Ovary (tissue), 7 donors: ENCODE measurements at regions not wholly inside any gene's neighbourhood (a gene's known extent, or its start where the extent isn't known, plus 50 kb on each side); places are given as distances from the start of the nearest gene placed in this dataset.

ENCODE experiments used
- DNase-seq, 5 donors: peaks; one replicate each; pipeline ENCODE4 v3.0.0-alpha.2; 2019 to 2020
- H3K27ac ChIP-seq, 2 donors: fragments of 200-600 bp; one replicate each; pipeline versions ENCODE4 v1.5.1 to v1.8.0; 2019 to 2022
- H3K27me3 ChIP-seq: fragments of 200-600 bp; one replicate; pipeline ENCODE4 v1.8.0; 2022
- H3K36me3 ChIP-seq: fragments of 200-600 bp; sonication (generic); one replicate; pipeline ENCODE4 v1.5.1; 2019
- H3K4me1 ChIP-seq: one replicate; pipeline ENCODE4 v1.8.1; 2013; ENCODE audit warnings: mild to moderate bottlenecking, moderate library complexity; ENCODE audit not compliant: insufficient read depth
- H3K4me3 ChIP-seq: fragments of 200-600 bp; sonication (generic); one replicate; pipeline ENCODE4 v1.5.1; 2017
- H3K9me3 ChIP-seq, 2 donors: fragments of 200-600 bp in 1 of 2; sonication (generic) in 1 of 2; one replicate each; pipeline versions ENCODE4 v1.5.1 to v1.8.1; 2013 to 2019; ENCODE audit warnings: mild to moderate bottlenecking in 1 of 2, moderate library complexity in 1 of 2
- EP300 ChIP-seq: sonication (generic); formaldehyde crosslinking; IDR thresholded peaks from one replicate; pipeline ENCODE4 v1.6.1; 2017; ENCODE audit warnings: antibody characterized with exemption
- POLR2A ChIP-seq: fragments of 450-650 bp; IDR thresholded peaks from one replicate; pipeline ENCODE4 v1.6.1; 2017; ENCODE audit warnings: antibody characterized with exemption, mild to moderate bottlenecking, moderate library complexity
- WGBS, 3 donors: extraction: QIAGEN DNeasy Blood & Tissue Kit in 1 of 3; methylation state at CpG; one replicate each; pipeline versions ENCODE4 v1.1.5 to v1.1.7; 2013 to 2017; 5-methylcytosine and 5-hydroxymethylcytosine counted together
- intact Hi-C, 4 donors: fragments of 100-400 bp; cut with DNase I; formaldehyde crosslinking; loops; one replicate each; pipeline versions ENCODE4 v1.11.0 to v1.15.1; 2022 to 2023
- TF ChIP-seq, protein P1 (sequence below), 3 donors: fragments of 450-650 bp in 2 of 3; fragments of 200-600 bp in 1 of 3; IDR thresholded peaks; one replicate each; pipeline versions ENCODE4 v1.5.1 to v1.8.0; 2016 to 2022; ENCODE audit warnings: antibody characterized with exemption in 3 of 3, mild to moderate bottlenecking in 1 of 3
- donor health status: DM: no; HTN: no; CAD: no; lungs with moderate emphysema.
- donor health status: DM: no; HTN: no; CAD: no.
- donor health status: Bipolar disorder and iron deficiency.
- donor health status: DM: no; HTN: no; CAD: no.
- donor health status: DM: yes; HTN: yes; CAD: no.

DNA sequence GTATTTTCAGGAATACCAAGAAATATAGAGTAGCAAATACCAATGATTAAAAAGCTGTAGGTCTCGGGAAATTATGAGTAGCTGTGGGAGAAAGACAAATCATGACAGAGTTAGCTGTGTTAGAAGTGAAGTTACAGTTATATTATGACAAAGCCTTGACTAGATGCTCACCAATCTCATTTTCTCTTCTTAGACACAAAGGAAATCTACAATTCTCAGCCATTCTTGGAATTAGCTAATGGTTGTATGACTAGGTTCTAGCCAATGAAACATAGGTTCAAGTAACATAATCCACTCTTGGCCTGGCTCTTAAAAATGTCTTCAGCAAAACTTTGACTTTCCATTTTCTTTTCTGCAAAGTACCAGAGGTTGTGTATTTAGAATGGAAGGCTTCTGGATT, 228.8 kb upstream of the MTPN start:
- TF ChIP-seq POLR2A (no peak), EP300 (no peak)
- TF ChIP-seq, protein P1, sequence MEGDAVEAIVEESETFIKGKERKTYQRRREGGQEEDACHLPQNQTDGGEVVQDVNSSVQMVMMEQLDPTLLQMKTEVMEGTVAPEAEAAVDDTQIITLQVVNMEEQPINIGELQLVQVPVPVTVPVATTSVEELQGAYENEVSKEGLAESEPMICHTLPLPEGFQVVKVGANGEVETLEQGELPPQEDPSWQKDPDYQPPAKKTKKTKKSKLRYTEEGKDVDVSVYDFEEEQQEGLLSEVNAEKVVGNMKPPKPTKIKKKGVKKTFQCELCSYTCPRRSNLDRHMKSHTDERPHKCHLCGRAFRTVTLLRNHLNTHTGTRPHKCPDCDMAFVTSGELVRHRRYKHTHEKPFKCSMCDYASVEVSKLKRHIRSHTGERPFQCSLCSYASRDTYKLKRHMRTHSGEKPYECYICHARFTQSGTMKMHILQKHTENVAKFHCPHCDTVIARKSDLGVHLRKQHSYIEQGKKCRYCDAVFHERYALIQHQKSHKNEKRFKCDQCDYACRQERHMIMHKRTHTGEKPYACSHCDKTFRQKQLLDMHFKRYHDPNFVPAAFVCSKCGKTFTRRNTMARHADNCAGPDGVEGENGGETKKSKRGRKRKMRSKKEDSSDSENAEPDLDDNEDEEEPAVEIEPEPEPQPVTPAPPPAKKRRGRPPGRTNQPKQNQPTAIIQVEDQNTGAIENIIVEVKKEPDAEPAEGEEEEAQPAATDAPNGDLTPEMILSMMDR (IDR thresholded peaks at IDR 0.05): no peak
- Histone ChIP-seq H3K27me3 (no peaks in the 10 kb centered on the region), H3K4me3 (no peak overlapping the region), H3K27ac (no peak overlapping the region), H3K4me1 (no peaks in the 10 kb centered on the region), H3K36me3 (no peaks in the 10 kb centered on the region), H3K9me3 (no peaks in the 10 kb centered on the region)
- DNase-seq: no peak
- intact Hi-C loops: loop anchor here in 1 of 4 donors (5.0 kb wide), 1 partner anchor 621 kb away; no protein-coding TSS in a partner anchor
- 82 to 89% (median 87%) methylated on average over 1 of the region's 1 CpG for WGBS, 3 donors

DNA sequence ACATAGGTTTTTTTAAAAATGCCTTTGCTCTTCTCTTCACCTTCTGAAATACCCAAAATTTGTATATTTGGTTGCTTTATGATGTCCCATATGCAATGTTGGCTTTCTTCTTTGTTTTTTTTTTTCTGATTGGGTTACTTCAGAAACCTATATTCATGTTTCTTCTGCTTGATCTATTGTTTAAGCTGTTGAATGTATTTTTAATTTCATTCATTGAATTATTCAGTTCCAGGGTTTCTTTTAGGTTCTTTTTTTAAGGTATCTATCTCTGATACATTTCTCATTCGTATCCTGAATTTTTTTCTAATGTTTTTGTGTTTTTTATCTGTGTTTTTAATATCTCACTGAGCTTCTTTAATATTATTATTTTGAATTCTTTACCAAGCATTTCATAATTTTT, 221.0 kb upstream of the MTPN start:
- Histone ChIP-seq H3K9me3 (no peaks in the 10 kb centered on the region), H3K36me3 (no peaks in the 10 kb centered on the region), H3K4me3 (no peak overlapping the region), H3K27ac (no peak overlapping the region), H3K27me3 (no peaks in the 10 kb centered on the region), H3K4me1 (no peaks in the 10 kb centered on the region)
- no peak for TF ChIP-seq EP300
- TF ChIP-seq, protein P1 (IDR thresholded peaks at IDR 0.05): no peak
- TF ChIP-seq POLR2A: no peak
- no peak for DNase-seq
- 20 to 55% (median 21%) methylated on average over 1 of the region's 1 CpG for WGBS, 3 donors
- intact Hi-C loops: no loop called here

GRCh38 chr7:136194878-136195277, 217.7 kb upstream of the MTPN start:
- Histone ChIP-seq H3K27me3 (no peaks in the 10 kb centered on the region), H3K9me3 (no peaks in the 10 kb centered on the region), H3K27ac (no peak overlapping the region), H3K4me1 (no peaks in the 10 kb centered on the region), H3K36me3 (no peaks in the 10 kb centered on the region), H3K4me3 (no peak overlapping the region)
- WGBS, 3 donors: 78 to 88% (median 82%) methylated on average over 1 of the region's 1 CpG
- no peak for TF ChIP-seq POLR2A
- TF ChIP-seq, protein P1 (IDR thresholded peaks at IDR 0.05): no peak
- no peak for TF ChIP-seq EP300
- intact Hi-C loops: no loop called here
- DNase-seq: no peak

DNA sequence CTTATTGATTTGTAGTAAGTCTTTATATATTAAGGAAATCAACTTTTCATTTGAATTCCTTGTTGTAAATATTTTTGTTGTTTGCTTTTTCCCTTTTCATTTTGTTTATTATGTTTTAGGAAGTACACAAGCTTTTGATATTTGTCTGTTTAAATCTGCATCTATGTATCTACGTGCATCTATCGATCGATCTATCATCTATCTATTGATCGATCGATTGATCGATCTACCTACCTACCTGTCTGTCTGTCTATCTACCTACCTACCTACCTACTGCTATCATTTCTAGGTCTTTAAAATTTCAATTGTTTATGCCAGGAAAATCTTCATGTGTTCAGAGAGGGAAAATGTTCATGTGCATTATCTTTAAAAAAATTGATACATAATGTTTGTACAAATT, 216.8 kb upstream of the MTPN start:
- Histone ChIP-seq H3K4me1 (no peaks in the 10 kb centered on the region), H3K9me3 (no peaks in the 10 kb centered on the region), H3K4me3 (no peak overlapping the region), H3K36me3 (no peaks in the 10 kb centered on the region), H3K27ac (no peak overlapping the region), H3K27me3 (no peaks in the 10 kb centered on the region)
- WGBS, 3 donors: 80 to 98% (median 81%) methylated on average over 6 of the region's 6 CpGs
- no peak for DNase-seq
- TF ChIP-seq POLR2A (no peak), EP300 (no peak)
- TF ChIP-seq, protein P1 (IDR thresholded peaks at IDR 0.05): no peak
- intact Hi-C loops: no loop called here
